ENCODE measurements at regions not wholly inside any gene's neighbourhood (a gene's known extent, or its start where the extent isn't known, plus 50 kb on each side); places are given as distances from the start of the nearest gene placed in this dataset.

DNA sequence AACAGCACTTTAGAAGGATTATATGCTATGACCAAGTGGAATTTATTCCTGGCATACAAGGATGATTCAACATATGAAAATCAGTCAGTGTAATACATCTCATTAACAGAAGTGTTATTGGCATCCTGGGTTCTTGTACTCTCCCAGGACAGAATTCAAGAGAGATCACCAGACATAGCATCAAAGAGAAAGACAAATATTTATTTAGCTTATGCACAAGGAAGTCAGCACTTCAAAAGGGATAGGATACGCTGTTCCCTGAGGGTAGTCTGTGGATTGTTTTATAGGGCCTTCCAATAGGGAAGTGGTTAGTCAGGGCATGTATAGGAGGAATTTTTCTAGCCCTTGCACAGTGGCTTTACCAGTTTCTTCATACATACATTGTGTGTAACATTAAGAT, 1238.0 kb downstream of the PCDH17 start:
- TF ChIP-seq, protein P1, sequence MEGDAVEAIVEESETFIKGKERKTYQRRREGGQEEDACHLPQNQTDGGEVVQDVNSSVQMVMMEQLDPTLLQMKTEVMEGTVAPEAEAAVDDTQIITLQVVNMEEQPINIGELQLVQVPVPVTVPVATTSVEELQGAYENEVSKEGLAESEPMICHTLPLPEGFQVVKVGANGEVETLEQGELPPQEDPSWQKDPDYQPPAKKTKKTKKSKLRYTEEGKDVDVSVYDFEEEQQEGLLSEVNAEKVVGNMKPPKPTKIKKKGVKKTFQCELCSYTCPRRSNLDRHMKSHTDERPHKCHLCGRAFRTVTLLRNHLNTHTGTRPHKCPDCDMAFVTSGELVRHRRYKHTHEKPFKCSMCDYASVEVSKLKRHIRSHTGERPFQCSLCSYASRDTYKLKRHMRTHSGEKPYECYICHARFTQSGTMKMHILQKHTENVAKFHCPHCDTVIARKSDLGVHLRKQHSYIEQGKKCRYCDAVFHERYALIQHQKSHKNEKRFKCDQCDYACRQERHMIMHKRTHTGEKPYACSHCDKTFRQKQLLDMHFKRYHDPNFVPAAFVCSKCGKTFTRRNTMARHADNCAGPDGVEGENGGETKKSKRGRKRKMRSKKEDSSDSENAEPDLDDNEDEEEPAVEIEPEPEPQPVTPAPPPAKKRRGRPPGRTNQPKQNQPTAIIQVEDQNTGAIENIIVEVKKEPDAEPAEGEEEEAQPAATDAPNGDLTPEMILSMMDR (IDR thresholded peaks at IDR 0.05; ENCODE audit: low read depth, low read length, missing control alignments) = no peak
- H3K4me3 ChIP-seq (replicated peaks; ENCODE audit: low read depth, low read length) = no peak overlapping the region
- DNase-seq (ENCODE audit: extremely low read depth, low read depth) = no peak

DNA sequence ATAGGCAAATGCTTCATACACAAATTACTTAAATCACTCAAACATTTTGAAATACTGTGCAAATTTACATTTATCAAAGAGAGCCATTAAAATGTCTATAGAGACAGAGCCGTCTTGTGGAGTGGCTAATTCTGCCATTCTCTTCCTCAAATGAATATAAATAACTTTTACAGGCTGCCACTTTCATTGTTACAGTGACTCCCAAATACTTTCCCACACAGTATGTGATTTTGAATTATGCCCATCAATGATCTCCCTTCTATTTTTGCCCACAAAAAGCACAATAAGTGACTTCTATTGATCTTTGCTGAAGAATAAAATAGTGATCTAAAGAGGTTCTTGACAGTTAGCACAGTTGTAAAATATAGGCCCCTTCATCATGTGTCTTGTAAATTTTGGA, 1244.9 kb downstream of the PCDH17 start:
- TF ChIP-seq, protein P1 (IDR thresholded peaks at IDR 0.05; ENCODE audit: low read depth, low read length, missing control alignments) = no peak
- no peak for DNase-seq (ENCODE audit: extremely low read depth, low read depth)
- no peak overlapping the region for H3K4me3 ChIP-seq (replicated peaks; ENCODE audit: low read depth, low read length)

DNA sequence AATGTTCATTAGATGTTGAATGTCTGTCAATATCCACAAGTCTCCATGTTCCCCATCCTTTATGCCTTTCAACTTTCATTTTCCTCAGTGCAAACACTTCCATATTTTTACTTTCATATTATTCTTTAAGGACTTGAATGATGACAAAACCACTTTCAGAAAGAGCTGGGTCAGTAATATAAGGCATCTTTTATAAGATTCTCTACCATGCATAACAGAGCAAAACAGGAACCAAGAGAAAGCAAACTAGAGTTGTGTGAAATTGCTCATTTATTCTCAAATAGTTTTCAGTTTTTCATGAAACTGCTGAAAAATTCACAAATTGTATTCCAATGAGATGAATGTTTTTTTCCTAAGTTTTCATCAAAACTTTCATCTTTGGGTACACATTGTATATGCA, 1247.6 kb downstream of the PCDH17 start:
- DNase-seq (ENCODE audit: extremely low read depth, low read depth) = no peak
- TF ChIP-seq, protein P1 (IDR thresholded peaks at IDR 0.05; ENCODE audit: low read depth, low read length, missing control alignments) = no peak
- H3K4me3 ChIP-seq (replicated peaks; ENCODE audit: low read depth, low read length) = no peak overlapping the region

DNA sequence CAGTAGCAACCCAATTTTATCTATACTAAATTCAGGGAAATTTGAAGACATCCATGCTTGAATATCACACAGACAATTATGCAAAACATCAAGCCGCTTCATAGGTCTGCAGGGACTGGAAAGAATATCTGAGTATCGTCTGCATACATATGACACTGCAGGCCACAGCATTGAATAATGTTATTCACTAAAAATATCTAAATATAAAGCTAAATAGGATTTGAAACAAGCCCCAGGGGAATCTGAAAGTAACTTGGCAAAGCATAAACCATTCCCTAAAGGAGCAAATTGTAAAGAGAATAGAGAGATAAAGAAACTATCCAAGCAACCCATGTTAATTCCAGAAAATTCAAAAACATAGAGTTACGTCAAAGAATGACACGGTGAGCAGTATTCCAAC, 1251.0 kb downstream of the PCDH17 start:
- DNase-seq (ENCODE audit: extremely low read depth, low read depth) = no peak
- no peak overlapping the region for H3K4me3 ChIP-seq (replicated peaks; ENCODE audit: low read depth, low read length)
- TF ChIP-seq, protein P1 (IDR thresholded peaks at IDR 0.05; ENCODE audit: low read depth, low read length, missing control alignments) = no peak

DNA sequence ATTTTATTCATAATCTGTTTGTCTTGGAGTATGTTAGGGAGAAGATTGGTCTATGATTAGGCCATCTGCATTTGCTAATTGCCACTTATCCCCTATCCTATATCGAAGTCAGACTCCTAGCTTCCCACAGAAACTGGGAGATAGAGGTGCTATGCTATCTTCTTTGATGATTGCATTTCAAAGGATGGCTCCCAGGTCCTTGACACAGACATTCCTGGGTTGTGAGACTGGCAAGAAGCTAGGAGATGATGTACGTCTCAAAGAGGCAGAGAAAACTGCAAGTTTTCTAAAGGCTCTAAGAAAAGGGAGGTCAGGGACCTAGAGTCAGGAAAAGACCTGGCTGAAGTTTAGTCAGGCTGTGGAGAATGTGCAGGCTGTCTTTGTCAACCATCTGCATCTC, 1251.9 kb downstream of the PCDH17 start:
- no peak for DNase-seq (ENCODE audit: extremely low read depth, low read depth)
- H3K4me3 ChIP-seq (replicated peaks; ENCODE audit: low read depth, low read length) = no peak overlapping the region
- TF ChIP-seq, protein P1 (IDR thresholded peaks at IDR 0.05; ENCODE audit: low read depth, low read length, missing control alignments) = no peak

DNA sequence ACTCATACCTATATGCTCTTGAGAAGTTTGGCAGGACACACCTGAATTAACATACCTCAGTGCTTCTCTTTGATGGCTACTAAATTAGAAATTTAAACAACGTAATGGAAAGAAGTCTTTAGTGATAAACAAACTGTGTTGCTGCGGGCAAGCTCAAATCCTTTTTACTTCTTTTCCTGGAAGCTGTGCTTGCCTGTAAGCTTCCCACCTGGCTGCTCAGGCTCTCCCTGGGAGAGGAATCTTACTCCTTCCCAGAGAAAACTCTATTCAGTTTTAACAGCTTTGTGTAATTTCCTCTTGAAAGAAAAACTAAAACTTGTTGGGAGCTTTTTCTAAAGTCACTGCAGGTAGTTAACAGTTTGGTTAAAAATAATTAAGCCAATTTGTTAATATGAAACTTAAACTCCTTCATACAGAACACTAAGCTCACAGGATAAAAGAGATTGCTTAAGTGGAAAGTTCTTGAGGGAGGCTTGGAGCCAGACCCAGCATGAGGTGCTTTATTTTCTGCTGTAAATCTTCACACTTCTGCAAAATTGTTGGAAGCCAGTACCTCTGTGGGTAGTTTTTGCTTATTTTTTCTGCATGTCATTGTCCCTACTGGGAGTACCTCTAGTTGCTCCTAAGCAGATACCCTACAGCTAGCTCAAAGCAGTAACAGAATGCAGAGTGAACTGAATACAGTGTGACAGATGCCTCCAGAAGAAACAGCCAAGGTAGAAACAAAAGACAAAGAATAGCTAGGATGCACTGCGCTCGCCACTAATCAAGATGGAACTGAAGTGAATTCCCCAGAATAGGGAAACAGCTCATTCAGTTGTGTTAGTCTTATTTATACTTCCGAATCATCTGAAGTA, 1253.0 kb downstream of the PCDH17 start:
- no peak overlapping the region for H3K4me3 ChIP-seq (replicated peaks; ENCODE audit: low read depth, low read length)
- TF ChIP-seq, protein P1 (IDR thresholded peaks at IDR 0.05; ENCODE audit: low read depth, low read length, missing control alignments) = no peak

More for the DNA sequence above, 1253.0 kb downstream of the PCDH17 start:
- DNase-seq (ENCODE audit: extremely low read depth, low read depth) = no peak
